ENCODE measurements at regions not wholly inside any gene's neighbourhood (a gene's known extent, or its start where the extent isn't known, plus 50 kb on each side); places are given as distances from the start of the nearest gene placed in this dataset.
"Not testable (repeated sequence)": the region's sequence is repeated elsewhere in the genome, so short reads cannot be mapped to it uniquely, and the experiment has no call there.

DNA sequence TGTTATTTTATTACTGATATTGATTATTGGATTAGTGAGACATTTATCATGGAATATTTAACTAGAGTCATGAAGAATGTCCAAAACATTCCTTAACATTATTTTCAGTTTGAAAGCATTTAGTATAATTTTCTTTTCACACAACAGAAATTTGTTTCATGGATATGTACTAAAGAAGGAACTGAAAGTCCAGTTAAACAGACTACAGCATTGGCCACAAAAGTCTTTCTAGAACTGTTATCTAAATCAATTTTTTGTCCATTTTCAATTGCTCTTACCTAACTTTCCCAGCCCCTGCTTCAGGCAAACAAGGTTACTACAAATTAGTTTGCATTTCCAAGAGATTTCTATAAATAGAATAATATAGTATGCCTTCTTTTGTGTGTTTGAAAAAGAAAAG, 1018.0 kb upstream of the PCDH20 start:
- Mint-ChIP-seq H3K27me3 (no peaks in the 10 kb centered on the region), H3K4me1 (ENCODE audit: low read depth in 2 of 2) (no peaks in the 10 kb centered on the region), H3K36me3 (ENCODE audit: insufficient read depth) (no peaks in the 10 kb centered on the region), H3K9me3 (peaks cover 6 to 11% of the 10 kb centered on the region in 2 donors), H3K4me3 (no peak overlapping the region), H3K27ac (no peak overlapping the region)
- DNase-seq = no peak
- no peak for ATAC-seq (replicated peaks)

DNA sequence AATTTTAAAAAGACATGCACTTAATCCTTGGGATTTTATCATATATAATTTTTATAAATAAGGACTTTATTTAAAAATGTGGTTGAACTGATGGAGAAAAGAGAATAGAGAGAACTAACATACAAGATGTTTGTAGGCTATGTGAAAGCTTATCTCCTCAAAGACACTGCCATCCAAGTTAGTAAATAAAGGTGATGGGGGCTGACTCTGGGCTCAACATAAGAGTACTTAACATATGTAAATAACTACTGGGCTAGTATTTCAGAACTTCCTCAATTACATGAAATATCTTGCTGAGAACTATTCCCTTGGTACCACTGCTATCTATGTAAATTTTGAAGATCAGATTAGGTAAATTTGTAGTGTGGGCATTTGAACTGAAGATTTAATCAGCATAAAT, 1017.3 kb upstream of the PCDH20 start:
- DNase-seq (no peak), ATAC-seq (replicated peaks) (no peak)
- Mint-ChIP-seq H3K27ac (no peak overlapping the region), H3K4me1 (ENCODE audit: low read depth in 2 of 2) (no peaks in the 10 kb centered on the region), H3K27me3 (no peaks in the 10 kb centered on the region), H3K9me3 (peaks cover 6 to 11% of the 10 kb centered on the region in 2 donors), H3K36me3 (ENCODE audit: insufficient read depth) (no peaks in the 10 kb centered on the region), H3K4me3 (no peak overlapping the region)

DNA sequence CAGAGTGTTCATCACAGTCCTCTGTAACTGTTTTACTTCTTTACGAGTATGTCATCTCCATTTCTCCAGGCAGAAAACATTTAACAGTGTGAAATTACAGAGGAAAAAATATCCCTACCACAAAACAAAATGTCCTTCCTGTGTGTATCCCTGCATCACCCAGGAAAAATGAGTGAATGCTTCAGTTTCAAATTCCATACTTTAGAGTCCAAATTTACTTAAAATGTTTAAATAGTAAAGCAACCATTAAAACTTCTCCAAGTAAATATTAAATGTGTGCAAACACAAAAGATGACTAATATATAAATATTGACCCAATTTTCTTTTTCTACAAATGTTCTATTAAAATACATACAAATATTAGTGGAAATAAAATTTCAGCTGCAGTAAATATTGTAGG, 1016.6 kb upstream of the PCDH20 start:
- Mint-ChIP-seq H3K4me1 (ENCODE audit: low read depth in 2 of 2) (no peaks in the 10 kb centered on the region), H3K27ac (no peak overlapping the region), H3K27me3 (no peaks in the 10 kb centered on the region), H3K4me3 (no peak overlapping the region), H3K9me3 (peaks cover 0 to 6% of the 10 kb centered on the region in 2 donors), H3K36me3 (ENCODE audit: insufficient read depth) (no peaks in the 10 kb centered on the region)
- DNase-seq (no peak), ATAC-seq (replicated peaks) (no peak)

DNA sequence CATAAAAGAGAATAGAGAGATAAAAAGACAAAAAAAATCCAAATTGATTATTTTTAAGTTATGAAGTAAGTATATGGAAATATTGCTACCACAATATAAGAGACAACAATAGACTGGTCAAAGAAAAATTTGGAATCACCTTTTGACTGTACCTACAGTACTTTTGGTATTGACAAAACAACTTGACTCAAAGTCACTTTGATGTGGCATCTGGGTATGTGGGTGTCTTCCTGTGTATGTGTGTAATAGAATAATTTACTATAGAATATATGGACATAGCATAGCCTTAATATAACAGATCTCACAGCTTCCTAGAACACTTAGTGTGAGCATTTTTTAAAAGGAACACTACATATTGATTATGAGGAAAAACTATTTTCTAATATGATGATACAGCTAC, 1016.2 kb upstream of the PCDH20 start:
- no peak overlapping the region for H3K4me3 Mint-ChIP-seq
- peaks cover 0 to 5% of the 10 kb centered on the region in 2 donors for H3K9me3 Mint-ChIP-seq
- no peak for ATAC-seq (replicated peaks)
- no peaks in the 10 kb centered on the region for H3K27me3 Mint-ChIP-seq
- H3K36me3 Mint-ChIP-seq (ENCODE audit: insufficient read depth) = no peaks in the 10 kb centered on the region
- no peaks in the 10 kb centered on the region for H3K4me1 Mint-ChIP-seq (ENCODE audit: low read depth in 2 of 2)
- H3K27ac Mint-ChIP-seq = no peak overlapping the region
- no peak for DNase-seq

DNA sequence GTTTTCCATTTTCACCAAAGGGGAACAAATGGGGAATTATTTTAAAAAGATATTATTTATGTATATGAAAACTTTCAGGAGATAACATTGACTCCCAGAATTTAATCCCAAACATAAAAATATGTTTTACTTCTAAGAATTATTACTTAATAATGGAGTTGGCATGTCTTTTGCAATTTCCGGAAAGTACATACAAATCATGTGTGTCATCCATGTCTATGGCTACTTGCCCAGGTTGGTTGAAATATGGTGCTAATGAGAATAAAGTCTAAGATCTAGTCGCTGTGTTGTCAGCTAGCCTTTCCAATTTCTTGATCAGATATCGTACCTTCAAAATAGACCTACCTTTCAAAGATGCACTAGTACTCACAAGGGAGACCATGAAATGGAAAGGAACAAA, 1003.2 kb upstream of the PCDH20 start:
- no peak for ATAC-seq (replicated peaks)
- Mint-ChIP-seq H3K27ac (no peak overlapping the region), H3K36me3 (ENCODE audit: insufficient read depth) (no peaks in the 10 kb centered on the region)

DNA sequence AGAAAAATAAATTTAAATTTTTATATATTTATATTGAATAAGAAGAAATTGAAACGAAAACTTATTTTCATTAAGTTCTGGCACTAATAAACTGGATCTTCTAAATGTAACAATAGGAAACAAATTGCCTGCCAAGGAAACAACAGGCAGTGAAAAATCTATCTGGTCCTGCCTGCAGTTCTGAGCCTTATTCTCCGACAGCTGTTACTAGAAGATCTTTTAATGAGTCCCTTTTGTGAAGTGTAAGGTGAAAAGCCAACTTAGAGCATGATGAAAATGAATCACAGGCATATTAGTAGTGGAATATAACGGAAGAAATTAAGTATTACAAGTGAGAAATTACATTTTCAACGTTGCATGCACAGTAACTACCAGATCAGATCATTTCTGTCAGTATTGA, 1002.7 kb upstream of the PCDH20 start:
- Mint-ChIP-seq H3K27ac (no peak overlapping the region), H3K4me1 (ENCODE audit: low read depth in 2 of 2) (no peaks in the 10 kb centered on the region), H3K36me3 (ENCODE audit: insufficient read depth) (no peaks in the 10 kb centered on the region), H3K9me3 (peaks cover 0 to 5% of the 10 kb centered on the region in 2 donors), H3K27me3 (no peaks in the 10 kb centered on the region), H3K4me3 (no peak overlapping the region)
- DNase-seq (no peak), ATAC-seq (replicated peaks) (no peak)

More for the DNA sequence above, 1003.2 kb upstream of the PCDH20 start:
- Mint-ChIP-seq H3K4me3 (no peak overlapping the region), H3K4me1 (ENCODE audit: low read depth in 2 of 2) (no peaks in the 10 kb centered on the region), H3K27me3 (no peaks in the 10 kb centered on the region), H3K9me3 (peaks cover 0 to 5% of the 10 kb centered on the region in 2 donors)
- DNase-seq = no peak

DNA sequence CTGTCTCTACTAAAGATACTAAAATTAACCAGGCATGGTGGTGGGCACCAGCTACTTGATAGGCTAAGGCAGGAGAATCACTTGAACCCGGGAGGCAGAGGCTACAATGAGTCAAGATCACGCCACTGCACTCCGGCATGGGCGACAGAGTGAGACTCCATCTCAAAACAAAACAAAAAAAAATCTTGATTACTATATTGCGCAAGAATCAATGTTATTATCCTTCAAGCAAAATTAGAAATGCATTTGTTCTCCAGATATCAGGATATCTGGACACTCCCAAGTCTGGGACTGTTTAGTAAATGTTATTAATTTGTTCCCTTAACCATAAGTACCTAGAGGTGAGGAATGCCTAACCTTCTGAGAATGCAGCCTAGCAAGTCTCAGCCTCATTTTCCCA, 992.2 kb upstream of the PCDH20 start:
- DNase-seq = no peak
- no peaks in the 10 kb centered on the region for H3K4me1 Mint-ChIP-seq (ENCODE audit: low read depth in 2 of 2)

DNA sequence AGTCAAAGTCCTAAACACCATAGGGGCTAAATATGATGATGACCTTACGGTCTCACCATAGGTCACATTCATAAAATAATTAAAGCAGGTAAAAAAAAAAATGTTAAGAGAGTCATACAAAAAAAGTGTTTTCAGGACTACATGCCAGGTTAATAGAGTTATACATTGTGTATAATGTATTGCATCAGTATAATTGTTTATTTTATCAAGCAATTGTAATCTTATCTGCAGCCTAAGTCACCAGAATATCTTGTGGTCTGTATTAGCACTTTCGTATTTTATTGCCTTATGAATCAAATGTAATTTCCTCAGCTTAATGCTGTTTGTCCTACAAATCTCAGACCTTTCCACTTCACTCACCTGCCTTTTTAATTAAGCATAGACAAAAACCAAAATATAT, 972.9 kb upstream of the PCDH20 start:
- no peak for ATAC-seq (replicated peaks)
- Mint-ChIP-seq H3K9me3 (peaks cover 0 to 2% of the 10 kb centered on the region in 2 donors), H3K27me3 (no peaks in the 10 kb centered on the region), H3K36me3 (ENCODE audit: insufficient read depth) (no peaks in the 10 kb centered on the region), H3K4me1 (ENCODE audit: low read depth in 2 of 2) (no peaks in the 10 kb centered on the region), H3K27ac (no peak overlapping the region), H3K4me3 (no peak overlapping the region)
- no peak for DNase-seq

More for the DNA sequence above, 992.2 kb upstream of the PCDH20 start:
- Mint-ChIP-seq H3K9me3 (peaks cover 0 to 6% of the 10 kb centered on the region in 2 donors), H3K4me3 (no peak overlapping the region), H3K36me3 (ENCODE audit: insufficient read depth) (no peaks in the 10 kb centered on the region), H3K27ac (no peak overlapping the region), H3K27me3 (no peaks in the 10 kb centered on the region)
- ATAC-seq (replicated peaks) = no peak

DNA sequence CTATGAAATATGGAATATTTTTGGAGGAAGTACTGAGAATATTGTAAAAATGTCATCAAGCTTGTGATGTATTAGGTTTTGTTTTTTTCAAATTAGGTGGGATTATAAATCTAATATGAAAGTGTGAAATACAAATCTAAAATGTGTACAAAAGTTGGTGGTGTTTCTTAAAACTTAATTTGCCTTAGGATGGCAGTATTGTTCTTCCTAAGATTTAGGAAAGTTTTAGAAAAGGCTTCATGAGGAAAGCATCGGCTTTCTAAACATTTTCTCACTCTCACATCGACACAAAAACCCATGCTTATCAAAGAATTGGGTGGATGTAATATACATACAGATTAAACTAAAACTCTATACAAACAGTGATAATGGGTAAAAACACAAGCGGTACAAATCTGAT, 972.0 kb upstream of the PCDH20 start:
- peaks cover 3% of the 10 kb centered on the region for H3K36me3 Mint-ChIP-seq (ENCODE audit: insufficient read depth)
- DNase-seq = no peak
- no peaks in the 10 kb centered on the region for H3K27me3 Mint-ChIP-seq
- no peak overlapping the region for H3K27ac Mint-ChIP-seq
- no peaks in the 10 kb centered on the region for H3K4me1 Mint-ChIP-seq (ENCODE audit: low read depth in 2 of 2)
- ATAC-seq (replicated peaks) = no peak
- no peak overlapping the region for H3K4me3 Mint-ChIP-seq
- peaks cover 0 to 2% of the 10 kb centered on the region in 2 donors for H3K9me3 Mint-ChIP-seq

DNA sequence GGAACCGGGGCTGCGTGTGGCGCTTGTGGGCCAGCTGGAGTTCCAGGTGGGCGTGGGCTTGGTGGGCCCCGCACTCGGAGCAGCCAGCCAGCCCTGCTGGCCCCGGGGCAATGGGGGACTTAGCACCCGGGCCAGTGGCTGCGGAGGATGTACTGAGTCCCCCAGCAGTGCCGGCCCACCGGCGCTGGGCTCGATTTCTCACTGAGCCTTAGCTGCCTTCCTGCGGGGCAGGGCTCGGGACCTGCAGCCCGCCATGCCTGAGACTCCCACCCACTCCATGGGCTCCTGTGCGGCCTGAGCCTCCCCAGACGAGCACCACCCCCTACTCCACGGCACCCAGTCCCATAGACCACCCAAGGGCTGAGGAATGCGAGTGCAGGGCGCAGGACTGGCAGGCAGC, 963.6 kb upstream of the PCDH20 start:
- not testable (repeated sequence) for H3K36me3 Mint-ChIP-seq (ENCODE audit: insufficient read depth)

DNA sequence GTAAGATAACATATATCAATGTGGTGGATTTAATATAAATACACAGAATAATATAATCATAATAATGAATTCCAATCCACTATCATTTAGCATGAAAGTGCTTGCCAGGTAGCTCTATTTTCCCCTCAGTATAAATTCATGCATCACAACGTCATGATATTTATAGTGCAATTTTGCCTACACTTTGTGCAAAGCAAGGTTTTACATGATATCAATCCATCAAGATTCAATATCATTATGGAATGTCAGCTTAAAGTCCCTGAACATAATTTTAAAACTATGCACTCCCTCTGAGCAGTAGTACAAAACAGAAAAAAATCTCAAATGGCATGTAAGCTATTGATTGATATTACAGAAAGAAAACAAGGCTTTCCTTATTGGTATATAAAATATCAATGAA, 962.2 kb upstream of the PCDH20 start:
- peaks cover 0 to 4% of the 10 kb centered on the region in 2 donors for H3K9me3 Mint-ChIP-seq
- H3K4me3 Mint-ChIP-seq = no peak overlapping the region
- DNase-seq (no peak), ATAC-seq (replicated peaks) (no peak)
- H3K4me1 Mint-ChIP-seq (ENCODE audit: low read depth in 2 of 2) = no peaks in the 10 kb centered on the region
- H3K36me3 Mint-ChIP-seq (ENCODE audit: insufficient read depth) = no peaks in the 10 kb centered on the region
- H3K27ac Mint-ChIP-seq = no peak overlapping the region
- H3K27me3 Mint-ChIP-seq = no peaks in the 10 kb centered on the region

More for the DNA sequence above, 963.6 kb upstream of the PCDH20 start:
- H3K27me3 Mint-ChIP-seq; ATAC-seq (replicated peaks); H3K4me3 Mint-ChIP-seq; H3K4me1 Mint-ChIP-seq (ENCODE audit: low read depth in 2 of 2); H3K27ac Mint-ChIP-seq; H3K9me3 Mint-ChIP-seq; DNase-seq: not testable (repeated sequence)

DNA sequence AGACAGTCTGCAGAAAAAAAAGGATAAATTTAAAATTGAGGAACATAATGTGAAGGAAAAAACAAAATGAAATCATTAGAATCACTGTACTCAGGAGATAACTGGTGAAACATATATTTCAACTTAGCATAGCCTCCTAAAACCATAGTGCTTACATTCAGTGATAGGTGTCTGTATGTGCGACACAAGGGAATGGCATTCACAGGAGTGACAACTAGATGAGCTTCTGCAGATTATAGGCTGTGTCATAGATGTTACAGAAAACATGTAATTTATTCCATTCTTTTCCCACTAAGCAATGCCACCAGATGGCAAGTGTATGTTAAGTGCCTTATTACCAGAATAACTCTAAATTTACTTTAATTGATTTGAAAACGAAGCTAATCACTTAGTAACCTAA, 960.0 kb upstream of the PCDH20 start:
- H3K27me3 Mint-ChIP-seq = no peaks in the 10 kb centered on the region
- H3K36me3 Mint-ChIP-seq (ENCODE audit: insufficient read depth) = no peaks in the 10 kb centered on the region
- H3K4me3 Mint-ChIP-seq = no peak overlapping the region
- ATAC-seq (replicated peaks) (no peak), DNase-seq (no peak)
- no peaks in the 10 kb centered on the region for H3K4me1 Mint-ChIP-seq (ENCODE audit: low read depth in 2 of 2)
- no peak overlapping the region for H3K27ac Mint-ChIP-seq
- H3K9me3 Mint-ChIP-seq = peaks cover 0 to 4% of the 10 kb centered on the region in 2 donors

DNA sequence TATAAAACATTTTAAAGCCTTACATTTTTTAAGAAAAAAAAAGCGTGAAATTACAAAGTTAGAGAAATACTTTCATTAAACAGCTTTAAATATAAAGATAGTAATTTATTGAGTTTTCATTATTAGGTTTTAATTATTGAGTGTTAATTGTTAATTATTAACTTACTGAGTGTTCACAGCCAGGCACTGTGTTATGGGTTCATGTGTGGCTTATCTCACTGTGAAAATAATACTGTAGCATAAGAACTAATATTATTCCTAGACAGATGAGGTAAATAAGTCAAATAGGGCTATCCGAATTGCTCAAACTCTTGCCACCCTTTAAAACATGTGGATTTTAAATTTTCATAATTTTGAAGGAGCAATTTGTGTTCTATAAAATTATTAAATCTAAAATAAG, 956.1 kb upstream of the PCDH20 start:
- Mint-ChIP-seq H3K4me3 (no peak overlapping the region), H3K9me3 (peaks cover 0 to 3% of the 10 kb centered on the region in 2 donors), H3K36me3 (ENCODE audit: insufficient read depth) (no peaks in the 10 kb centered on the region), H3K27me3 (no peaks in the 10 kb centered on the region), H3K4me1 (ENCODE audit: low read depth in 2 of 2) (no peaks in the 10 kb centered on the region), H3K27ac (no peak overlapping the region)
- DNase-seq (no peak), ATAC-seq (replicated peaks) (no peak)

DNA sequence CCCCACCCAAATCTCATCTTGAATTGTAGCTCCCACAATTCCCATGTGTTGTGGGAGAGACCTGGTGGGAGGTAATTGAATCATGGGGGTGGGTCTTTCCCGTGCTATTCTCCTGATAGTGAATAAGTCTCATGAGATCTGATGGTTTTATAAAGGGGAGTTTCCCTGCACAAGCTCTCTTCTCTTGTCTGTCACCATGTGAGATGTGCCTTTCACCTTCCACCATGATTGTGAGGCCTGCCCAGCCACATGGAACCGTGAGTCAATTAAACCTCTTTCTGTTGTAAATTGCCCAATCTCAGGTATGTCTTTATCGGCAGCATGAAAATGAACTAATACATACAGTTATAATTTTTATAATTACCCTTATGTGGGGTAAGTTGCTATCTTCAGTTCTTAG, 952.3 kb upstream of the PCDH20 start:
- not testable (repeated sequence) for H3K27ac Mint-ChIP-seq; DNase-seq; H3K9me3 Mint-ChIP-seq; H3K27me3 Mint-ChIP-seq; H3K4me1 Mint-ChIP-seq (ENCODE audit: low read depth in 2 of 2); ATAC-seq (replicated peaks); H3K4me3 Mint-ChIP-seq; H3K36me3 Mint-ChIP-seq (ENCODE audit: insufficient read depth)

DNA sequence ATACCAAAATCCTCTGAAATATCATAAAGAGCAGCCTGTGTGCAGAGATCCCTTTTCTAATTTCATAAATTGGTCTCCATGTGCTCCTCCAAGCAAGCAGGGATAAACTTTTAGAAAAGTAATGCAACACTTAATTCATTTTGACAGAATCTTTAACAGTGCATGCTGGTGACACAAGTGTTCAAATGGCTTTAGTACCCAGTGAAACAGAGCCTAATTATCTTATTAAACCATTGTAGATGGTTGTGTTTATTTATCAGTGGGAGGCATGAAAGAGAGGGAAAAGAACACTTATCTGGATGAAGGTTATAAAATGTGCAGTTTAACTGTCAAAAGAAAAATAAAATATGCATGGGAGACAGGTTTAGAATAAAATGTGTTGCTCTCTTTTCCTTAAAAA, 945.0 kb upstream of the PCDH20 start:
- ATAC-seq (replicated peaks) (no peak), DNase-seq (no peak)
- H3K36me3 Mint-ChIP-seq (ENCODE audit: insufficient read depth) = no peaks in the 10 kb centered on the region
- no peak overlapping the region for H3K4me3 Mint-ChIP-seq
- H3K9me3 Mint-ChIP-seq = peaks cover 0 to 3% of the 10 kb centered on the region in 2 donors
- no peak overlapping the region for H3K27ac Mint-ChIP-seq
- no peaks in the 10 kb centered on the region for H3K27me3 Mint-ChIP-seq
- H3K4me1 Mint-ChIP-seq (ENCODE audit: low read depth in 2 of 2) = no peaks in the 10 kb centered on the region
